ENCODE measurements at regions not wholly inside any gene's neighbourhood (a gene's known extent, or its start where the extent isn't known, plus 50 kb on each side); places are given as distances from the start of the nearest gene placed in this dataset.
"Not testable (repeated sequence)": the region's sequence is repeated elsewhere in the genome, so short reads cannot be mapped to it uniquely, and the experiment has no call there.

DNA sequence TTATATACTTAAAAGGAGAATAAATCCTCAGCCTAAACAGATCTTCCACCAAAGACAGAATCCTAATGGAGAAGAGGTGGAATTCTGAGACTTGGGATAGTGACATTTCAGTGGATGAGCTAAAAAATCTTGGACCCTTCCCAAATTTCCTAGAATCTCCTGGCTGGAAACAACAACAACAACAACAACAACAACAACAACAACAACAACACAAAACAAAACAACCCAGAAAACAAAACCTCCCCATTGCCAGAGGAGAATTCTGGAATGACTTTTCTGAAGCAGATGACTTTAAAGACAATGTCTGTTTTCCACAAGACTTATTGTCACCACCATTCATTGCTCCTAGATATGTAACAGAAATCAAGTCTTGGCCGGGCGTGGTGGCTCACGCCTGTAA, 322.1 kb downstream of the ARL4A start:
- no peak for DNase-seq

DNA sequence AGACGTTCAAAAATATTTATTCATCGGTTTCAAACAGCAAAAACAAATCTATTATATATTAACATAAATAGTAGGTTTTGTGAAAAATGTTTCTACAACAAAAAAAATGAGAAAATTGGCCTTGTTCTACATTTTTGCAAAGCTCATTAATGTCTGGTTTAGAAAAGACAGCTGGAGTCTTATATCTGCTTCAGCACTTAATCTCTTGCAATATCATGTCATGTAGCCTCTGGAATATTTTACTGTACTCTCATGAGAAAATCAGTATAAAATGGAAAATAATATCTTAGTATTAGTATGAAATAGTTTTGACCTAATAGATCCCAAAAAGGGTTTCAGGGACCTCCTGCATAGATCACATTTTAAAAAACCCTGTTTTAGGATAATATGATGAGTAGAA, 326.6 kb downstream of the ARL4A start:
- DNase-seq = no peak

DNA sequence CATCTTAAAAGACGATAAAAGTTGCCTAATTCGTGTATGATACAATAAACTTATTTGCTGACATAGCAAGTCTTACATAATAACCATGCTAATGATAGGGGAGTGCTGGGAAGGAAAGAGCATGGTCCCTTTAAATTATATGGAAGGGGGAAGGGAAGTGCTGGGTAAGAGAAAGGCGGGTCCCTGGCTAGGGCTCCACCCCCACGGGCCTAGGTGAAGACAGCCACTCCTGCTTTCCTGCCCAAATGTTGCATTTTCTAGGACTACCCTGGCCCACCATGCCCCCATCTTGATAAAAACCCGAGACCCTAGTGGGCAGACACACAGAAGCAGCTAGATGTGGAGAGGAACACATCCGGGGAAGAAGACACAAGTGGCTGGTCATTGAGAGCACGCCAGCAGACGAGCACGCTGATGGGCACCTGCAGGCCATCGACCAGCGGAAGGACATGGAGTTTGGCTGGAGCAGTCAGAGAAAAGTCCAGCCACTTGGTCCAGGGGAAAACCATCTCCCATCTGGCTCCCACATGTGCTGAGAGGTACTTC, 328.7 kb downstream of the ARL4A start:
- no peak for DNase-seq

DNA sequence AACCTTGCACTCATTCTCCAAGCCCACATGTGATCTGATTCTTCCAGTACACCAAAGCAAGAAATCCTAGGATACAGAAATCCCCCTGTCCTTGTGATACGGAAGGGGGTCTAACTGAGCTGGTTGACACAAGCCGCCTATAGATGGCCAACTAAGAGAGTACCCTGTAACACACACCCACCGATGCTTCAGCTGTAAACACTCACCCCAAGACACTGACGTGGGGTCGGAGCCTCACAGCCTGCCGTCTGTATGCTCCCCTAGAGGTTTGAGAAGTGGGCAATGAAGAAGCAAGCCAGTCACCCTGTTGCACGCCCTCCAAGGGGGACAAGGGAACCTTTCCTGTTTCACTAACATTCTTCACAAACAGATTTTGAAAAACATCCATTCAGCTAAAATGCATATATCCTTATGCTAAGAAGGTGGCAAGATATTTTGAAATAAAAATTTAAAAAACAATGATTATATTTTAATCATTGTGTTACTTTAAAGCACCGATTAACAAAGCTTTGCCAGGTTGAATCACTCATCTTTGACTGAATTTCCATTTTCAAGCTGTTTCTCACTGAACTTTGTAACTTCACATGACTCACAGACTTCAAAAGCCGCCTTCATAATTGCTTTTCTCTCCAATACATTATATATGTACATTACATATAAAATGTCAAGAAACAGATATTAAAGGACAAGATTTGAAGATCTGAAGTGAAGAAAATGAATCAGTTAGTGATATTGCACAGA, 329.3 kb downstream of the ARL4A start:
- DNase-seq = peak; percentile 13

DNA sequence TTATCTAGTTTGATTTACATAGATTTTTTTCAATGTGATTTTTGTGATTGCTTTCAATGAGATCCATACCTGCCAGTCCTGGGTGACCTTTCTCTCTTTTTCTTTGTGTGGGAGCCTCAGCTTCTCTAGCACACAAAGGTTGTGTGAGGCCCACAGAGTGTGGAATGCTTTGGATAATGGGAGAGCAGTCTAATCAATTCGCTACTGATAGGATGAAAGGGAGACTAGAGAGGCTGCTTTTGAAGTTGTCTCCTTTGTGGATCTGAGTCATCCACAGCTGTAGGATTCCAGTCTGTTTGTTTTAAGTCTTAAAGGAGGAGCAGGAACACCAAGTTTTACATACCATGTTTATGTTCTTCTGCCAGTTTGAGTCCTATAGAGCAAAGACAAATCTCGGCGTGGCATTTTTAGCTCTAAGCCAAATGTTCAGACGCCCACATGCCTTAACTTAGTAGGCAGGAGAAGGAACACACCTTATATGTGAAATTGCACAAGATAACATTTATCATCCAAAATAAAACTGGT, 330.0 kb downstream of the ARL4A start:
- peak; percentile 13 for DNase-seq

DNA sequence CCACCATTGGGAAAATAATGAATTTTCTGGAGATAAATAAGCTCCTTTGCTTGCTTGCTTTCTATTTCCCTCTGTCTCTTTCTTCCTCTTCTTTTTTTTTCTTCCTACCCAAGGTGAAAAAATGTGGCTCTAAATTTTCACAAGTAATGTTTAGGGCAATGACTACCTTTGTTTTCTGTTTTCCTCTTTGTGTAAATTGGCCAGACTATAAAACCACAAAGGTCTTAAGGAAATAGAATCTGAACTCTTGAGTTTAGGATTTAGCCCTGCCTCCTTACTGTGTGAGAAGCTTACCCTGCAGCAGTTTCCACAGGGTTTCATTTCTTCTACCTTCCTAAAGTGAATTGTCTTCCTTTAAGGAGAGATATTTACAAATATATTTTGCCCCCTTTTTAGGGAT, 330.4 kb downstream of the ARL4A start:
- no peak for DNase-seq

DNA sequence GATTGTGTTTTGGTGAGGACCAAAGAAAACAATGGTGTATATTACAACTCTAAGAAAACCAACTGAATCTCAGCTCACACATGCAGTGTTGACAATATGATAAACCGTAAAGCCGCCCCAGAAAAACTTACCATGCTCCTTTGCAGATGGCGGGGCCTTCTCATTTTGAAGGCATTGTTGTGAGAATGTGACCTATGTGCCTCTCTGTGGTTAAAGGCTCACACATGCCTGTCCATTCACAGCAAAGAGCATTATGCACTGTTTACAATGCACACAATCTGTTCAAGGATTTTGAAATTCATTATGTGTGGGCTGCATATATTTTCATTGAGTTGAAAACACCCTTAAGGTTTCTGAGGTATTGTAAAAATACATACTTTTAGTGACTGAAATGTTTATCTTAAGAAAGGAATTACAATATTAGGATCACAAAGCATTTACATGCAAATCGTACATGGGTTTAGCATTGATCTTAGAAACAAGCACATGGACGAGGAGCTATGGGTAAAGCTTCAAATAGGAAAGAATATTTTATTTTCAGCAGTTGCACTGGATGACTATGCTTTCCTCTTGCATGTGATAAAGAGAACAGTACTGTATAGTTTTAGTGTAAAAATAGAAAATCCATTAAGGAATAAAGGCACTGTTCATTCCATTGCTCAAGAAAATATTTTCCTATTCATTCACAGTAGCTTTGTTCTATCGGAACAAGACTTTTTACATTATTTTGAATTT, 334.3 kb downstream of the ARL4A start:
- DNase-seq = no peak

DNA sequence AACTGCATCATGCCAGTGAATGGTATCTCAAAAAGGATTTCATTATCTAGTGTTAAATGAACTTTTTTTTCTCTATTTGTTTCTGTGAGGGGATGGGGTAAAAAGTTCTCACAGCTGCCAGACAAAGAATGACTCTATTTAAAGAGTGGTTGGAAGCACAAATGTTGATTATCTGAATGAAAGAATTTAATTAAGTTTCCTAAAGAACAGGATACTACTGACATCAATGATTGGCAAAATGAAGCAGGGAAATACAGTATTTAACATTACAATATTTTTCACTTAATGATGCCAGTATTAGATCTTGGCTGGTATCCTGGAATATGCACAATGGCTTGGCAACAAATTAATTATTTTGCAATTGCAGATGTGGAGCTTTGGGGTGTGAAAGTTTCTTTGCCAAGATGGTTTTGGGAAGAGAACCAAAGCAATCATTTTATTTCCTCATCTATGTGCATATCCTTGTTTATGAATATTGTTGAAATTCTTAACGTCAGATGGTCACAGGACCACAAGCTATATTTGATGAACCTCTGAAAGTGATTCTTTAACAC, 336.8 kb downstream of the ARL4A start:
- DNase-seq = no peak

DNA sequence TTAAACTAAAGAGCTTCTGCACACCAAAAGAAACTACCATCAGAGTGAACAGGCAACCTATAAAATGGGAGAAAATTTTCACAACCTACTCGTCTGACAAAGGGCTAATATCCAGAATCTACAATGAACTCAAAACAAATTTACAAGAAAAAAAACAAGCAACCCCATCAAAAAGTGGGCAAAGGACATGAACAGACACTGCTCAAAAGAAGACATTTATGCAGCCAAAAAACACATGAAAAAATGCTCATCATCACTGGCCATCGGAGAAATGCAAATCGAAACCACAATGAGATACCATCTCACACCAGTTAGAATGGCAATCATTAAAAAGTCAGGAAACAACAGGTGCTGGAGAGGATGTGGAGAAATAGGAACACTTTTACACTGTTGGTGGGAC, 337.6 kb downstream of the ARL4A start:
- DNase-seq = not testable (repeated sequence)

DNA sequence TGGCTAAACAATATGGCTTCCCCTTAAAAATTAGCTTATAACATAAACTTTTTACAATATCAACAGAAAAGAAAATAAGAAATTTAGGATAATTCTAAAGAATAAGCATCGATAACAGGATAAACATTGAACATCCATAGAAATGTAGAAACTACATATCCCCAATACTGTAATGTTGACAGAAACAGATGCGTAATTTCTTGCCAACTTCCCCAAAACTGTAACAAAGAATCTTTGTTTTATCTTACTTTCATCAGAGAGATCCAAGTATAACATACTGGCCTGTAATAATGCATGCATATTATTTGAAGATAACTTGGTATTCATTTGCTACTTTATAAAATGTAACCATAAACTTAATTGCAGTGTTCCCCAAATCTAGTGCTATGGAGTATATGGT, 339.9 kb downstream of the ARL4A start:
- DNase-seq = no peak

DNA sequence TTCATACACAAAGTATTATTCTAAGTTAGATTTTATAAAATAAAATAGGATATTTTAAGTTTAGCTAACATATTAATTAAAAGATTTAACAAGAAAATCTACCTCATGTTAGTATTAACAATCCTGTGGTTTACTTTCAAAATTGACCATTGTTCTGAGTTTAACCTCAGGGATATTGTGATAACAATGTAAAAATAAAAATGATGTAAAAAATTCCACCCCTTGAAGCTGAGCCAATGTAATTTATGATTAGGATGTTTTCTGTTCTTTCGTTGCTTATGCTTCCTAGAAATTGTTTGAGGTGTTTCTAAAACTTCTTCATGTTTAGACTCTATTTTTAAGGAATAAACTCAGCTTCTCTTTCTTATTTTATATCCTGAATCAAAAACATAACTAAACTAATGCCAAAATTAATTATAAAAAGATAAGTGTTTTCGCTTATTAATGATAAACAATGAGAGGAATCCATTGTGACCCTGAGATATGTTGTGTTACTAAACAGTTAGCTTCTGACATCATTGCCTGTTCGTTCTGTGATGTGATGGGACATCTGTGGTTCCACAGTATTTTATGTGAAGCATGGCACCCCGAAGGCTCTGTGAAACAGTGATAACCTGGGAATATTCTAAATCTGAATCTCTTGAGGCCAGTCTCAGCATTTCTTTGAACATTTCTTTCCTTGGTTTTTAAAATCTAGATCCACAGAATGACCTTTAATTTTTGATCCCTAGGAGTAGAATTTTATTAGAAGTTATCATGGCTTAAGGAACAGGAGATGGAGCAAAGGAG, 340.8 kb downstream of the ARL4A start:
- no peak for DNase-seq

DNA sequence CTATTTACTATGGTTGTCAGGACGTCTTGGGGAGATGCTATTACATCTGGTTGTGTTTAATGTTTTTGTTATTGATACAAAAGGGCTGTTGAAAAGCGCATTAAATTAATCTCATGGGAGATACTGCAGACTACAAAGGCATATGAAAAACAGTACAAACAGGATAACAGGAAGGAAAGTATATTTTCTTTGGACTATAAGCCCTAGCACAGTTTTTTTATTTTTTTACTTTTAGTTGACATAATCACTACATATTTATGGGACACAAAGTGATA, 341.3 kb downstream of the ARL4A start:
- DNase-seq = no peak

DNA sequence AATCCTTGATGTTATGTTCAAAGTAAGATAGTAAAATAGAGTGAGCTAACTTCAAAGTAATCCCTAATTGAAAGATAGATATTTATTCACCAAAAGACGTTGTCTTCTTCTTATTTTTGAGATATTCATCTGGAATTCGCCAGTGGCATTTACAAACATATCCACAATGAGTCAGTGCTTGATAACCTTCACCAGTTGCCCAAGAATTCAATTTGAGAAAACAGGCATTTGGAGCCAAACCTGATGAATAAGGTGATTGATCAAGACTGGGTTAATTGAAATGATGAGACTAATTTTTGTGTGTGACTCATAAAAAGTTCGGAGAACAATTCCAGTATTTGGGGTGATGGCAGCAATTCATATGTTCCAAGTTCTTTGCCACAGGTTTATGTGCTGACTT, 344.0 kb downstream of the ARL4A start:
- no peak for DNase-seq

DNA sequence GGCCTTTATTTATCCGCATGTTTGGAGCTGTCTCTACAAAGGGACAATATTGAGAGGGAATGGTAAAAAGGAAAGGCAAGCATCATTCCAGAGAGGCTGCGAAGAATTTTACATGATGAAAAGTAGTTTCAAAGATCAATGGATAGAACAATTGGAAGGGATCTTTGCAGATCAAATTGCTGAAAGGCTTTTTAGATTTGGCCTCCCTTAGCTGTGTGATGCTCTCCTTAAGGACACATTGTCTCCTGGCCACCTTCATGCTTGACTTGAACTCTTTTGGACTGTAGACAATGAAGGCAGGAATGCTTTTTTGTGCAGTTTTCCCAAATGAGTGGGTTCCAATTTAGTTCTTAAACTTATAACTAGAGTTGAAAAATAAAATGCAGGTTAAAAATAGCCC, 344.7 kb downstream of the ARL4A start:
- no peak for DNase-seq

DNA sequence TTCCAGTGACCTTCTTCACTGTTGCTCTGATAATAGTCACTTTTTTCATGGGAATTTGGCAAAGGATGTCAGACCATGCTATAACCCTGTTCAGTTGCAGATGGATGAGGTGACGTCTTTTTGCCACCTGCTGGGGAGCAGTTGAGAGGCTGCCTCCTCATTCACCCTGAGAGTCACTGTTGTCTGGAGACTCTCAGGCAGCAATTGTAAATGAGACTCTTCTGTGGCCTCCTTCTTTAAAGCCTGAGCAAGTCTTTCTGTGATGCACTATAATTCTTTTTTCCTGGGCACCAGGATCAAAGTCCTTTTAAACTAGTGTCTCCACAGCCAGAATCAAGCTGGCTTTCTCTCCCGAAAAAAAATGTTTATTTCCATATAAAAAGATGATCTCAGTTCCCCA, 345.1 kb downstream of the ARL4A start:
- DNase-seq = no peak

DNA sequence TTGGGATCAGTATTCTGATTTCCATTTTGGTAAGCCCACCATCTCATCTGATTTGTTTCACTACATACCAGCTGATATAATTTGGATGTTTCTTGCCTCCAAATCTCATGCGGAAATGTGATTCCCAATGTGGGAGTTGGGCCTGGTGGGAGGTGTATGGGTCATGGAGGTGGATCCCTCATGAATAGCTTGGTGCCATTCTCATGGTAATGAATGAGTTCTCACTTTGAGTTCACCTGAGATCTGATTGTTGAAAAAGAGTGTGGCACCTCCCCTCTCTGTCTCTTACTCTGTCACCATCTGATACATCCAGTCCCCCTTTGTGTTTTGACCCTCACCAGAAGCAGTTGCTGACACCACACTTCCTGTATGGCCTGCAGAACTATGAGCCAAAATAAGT, 347.3 kb downstream of the ARL4A start:
- no peak for DNase-seq

DNA sequence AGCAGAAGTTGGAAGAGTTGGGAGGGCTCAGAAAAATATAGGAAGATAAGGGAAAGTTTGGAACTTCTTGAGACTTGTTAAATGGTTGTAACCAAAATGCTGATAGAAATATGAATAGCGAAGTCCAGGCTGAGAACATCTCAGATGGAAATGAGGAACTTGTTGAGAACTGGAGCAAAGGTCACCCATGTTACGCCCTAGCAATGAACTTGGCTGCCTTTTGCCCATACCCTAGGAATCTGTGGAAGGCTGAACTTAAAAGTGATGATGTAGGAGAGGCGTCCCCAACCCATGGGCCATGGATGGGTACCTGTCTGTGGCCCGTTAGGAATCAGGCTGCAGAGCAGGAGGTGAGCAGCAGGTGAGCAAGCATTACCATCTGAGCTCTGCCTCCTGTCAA, 347.8 kb downstream of the ARL4A start:
- DNase-seq = no peak

DNA sequence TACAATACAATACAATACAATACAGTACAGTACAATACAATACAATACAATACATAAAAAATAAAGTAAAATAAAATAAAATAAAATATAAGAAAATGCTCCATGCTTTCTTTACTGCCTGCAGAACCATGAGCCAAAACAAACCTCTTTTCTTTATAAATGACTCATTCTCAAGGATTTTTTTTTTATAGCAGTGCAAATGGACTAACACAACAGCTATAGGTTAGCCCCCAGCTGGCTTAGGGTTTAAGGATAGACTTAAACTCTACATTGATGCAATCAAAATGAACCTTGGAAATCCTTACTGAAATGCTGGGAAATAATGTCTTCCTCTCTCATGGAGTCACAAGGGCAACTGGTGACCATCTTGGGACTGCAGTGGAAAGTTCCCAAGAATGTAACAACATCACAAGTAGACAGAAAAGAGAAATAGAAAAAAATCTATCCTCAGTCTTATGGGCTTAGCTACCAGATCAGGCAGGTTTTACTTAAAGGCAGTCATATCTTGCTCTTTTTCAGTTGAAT, 348.9 kb downstream of the ARL4A start:
- DNase-seq = no peak

DNA sequence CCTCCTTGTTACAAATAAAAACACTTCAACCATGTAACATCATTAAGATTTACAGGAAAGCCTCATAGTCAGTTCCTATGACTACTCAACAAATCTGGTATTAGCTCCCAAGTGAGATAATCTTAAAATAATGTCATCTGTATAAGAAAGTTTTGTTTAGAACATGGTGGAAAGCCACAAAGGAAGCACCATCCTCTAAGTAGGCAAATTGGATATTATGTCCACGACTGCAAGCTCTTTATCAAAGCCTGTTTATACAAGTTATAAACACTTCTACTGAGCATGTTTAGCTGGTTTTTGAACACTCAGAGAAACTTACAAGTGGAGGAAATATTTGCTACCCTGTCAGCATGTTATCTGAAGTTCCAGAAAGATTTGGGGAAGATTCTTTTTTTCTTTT, 349.8 kb downstream of the ARL4A start:
- DNase-seq = no peak

DNA sequence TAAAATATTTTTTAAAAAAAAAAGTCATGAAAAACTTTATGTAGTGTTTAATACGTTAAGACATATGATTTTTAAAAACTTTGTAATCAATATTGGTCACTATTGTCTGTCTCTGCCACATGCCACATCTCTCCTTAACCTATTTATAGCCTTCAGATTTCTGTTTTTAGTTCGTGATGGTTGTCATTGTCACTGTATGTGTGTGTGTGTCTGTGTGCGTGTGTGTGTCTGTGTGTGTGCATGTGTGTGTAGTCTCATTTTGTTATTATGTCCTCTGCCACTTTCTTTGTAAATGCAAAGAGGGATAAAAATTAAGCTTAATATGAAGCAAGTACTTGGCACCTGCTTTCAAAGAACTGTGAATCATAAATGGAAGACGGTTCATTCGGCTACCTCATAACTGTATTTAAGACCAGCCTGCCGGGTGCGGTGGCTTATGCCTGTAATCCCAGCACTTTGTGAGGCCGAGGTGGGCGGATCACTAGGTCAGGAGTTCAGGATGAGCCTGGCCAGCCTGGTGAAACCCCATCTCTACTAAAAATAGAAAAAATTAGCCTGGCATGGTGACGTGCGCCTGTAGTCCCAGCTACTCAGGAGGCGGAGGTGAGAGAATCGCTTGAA, 354.0 kb downstream of the ARL4A start:
- DNase-seq = no peak

DNA sequence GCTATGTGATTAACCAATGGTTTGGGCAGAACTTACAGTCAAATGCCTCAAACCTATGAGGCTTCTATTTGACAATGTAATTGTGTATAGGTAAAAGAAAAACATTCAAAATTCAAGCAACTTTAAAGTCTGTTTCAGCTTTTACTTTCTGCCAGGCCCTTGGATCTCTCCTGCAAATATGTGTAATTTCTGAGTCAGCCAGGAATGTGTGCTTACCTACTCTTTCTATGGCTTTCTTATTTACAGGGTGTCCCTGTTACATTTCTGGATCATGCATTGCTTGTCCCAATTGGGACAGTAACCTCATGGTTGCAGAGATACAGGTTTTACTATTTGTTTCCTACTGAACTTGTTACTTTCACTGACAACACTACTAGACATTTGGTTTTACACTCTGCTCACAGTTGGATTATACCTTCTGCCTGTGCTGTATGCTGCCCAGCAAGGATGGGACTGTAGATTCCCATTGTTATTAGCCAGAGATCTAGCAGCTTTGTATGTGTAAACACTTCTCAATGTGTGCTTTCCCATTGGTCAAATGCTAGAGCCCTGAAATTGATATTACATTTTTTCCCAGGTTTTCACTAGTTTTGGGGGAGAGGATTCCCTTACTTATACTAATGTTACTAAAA, 355.3 kb downstream of the ARL4A start:
- DNase-seq = peak; percentile 24

DNA sequence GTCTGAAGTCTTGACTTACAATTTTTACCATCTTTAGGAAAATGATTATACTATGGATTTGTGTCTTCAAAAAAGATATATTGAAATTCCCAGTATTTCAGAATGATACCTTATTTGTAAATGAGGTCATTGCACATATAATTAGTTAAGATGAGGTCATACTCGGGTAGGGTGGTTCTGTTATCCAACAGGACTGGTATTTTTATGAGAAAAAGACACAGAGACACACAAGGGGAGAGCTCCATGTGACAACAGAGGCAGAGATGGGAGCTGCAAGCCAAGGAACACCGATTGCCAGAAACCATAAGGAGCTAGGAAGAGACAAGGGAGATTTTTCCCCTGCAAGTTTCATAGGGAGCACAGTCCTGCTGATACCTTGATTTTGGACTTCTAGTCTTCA, 356.9 kb downstream of the ARL4A start:
- DNase-seq = no peak
